ENCODE measurements at regions not wholly inside any gene's neighbourhood (a gene's known extent, or its start where the extent isn't known, plus 50 kb on each side); places are given as distances from the start of the nearest gene placed in this dataset.
A peak's percentile ranks its signal among the peaks of the same experiment; 100 is the strongest.
"Not testable (repeated sequence)": the region's sequence is repeated elsewhere in the genome, so short reads cannot be mapped to it uniquely, and the experiment has no call there.

GRCh38 chr16:88271776-88272175 is 111.0 kb upstream of the ZNF469 start:
- not testable (repeated sequence) for DNase-seq

- DNase-seq, result not testable (repeated sequence)
These were observed 110.3 kb upstream of the ZNF469 start for GRCh38 chr16:88272437-88272836.

DNA sequence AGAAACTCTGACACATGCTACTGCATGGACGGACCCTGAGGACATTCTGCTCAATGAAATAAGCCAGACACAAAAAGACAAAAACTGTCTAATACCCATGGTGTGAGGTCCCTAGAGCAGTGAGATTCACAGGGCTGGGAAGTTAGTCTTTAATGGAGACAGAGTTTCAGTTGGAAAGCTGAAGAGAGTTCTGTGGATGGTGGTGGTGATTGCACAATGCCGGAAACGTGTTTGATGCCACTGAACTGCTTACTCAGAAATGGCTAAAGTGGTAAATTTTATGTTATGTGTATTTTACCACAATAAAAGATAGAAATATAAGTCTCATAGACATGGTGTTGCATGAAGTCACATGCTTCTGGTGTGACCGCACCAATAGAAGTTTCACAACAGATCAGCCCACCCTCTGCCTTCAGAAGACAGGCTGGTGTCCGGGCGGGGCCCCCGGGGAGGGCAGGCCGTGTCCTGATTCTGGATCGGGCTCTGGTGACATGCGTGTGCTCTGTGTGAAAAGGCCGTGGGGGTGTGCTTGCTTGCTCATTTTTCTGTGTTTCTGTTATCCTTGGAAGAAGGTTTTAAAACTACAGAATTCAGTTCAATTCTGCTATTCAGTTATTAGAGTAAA is 108.5 kb upstream of the ZNF469 start:
- not testable (repeated sequence) for DNase-seq

- DNase-seq, result peak in 1 of 3 experiments; percentile 39
These were observed 107.9 kb upstream of the ZNF469 start for GRCh38 chr16:88274847-88275246.

DNA sequence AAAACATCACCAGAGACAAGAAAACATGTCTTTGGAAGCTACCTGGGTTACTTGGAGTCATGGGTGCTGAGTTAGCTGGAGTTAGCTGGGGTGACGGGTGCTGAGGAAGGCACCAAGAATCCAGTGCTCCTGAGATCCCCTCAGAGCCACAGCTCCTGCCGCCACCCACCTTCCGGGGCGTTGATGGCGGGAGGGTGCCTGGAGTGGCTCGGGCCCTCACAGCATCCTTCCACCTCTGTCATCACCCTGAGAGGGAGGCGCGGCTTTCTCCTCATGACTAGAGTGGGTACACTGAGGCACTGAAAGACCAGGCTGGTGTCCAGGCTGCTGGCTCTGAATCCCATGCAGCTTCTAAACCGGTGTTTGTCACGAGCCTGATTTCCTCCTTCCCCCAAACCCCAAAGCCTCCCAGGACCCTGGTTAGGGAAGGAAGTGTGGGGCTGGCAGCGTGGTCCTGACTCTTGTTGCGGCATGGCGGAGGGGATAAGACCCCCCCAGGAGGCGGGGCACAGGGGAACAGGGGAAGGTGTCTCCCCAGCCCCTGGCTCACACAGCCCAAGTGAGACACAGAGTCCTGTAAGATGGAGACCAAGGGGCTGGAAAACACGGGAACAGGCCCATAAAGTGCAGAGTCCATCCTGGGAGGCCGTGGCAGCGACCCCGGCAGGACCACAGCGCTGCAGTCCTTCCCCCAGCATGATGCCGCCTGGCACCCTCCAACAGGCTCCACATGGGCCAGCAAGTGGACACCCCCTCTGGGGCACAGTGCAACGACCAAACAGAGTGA is 107.2 kb upstream of the ZNF469 start:
- DNase-seq, result not testable (repeated sequence)

DNA sequence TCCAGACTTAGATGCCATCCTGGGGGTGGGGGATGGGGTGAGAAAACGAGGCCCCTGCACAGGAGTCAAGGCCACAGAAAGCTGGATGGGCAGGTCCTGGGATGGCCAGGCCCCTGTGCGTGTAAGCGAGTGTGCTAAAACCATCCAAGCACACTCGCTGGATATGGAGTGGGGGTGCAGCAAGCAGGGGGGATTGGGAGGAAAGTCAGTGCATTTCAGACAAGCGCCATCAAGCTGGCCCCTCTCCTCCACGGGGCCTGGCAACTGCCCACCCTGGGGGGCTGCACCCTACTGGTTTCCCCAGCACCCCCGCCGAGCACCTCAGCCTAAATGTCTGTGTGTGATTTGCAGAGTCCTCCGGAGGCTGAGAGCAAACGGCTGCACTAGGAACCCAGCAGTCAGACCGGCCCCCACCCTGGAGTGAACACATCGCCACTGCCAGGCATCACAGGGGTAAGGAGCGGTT is 106.6 kb upstream of the ZNF469 start:
- DNase-seq, result not testable (repeated sequence)

DNA sequence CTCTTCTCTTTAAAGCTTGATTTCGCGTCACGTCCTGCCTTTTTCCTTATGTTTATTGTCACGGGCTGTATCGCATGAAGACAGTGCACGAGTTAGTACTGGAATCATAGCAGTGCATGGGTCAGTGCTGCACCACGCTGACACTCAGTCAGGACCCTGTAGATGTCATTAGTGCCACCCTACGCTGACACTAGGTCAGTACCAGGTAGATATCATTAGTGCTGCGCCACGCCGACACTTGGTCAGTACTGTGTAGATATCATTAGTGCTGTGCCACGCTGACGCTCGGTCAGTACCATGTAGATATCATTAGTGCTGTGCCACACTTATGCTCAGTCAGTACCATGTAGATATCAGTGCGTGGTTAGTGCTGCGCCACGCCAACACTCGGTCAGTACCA is 106.2 kb upstream of the ZNF469 start:
- no peak for DNase-seq

GRCh38 chr16:88279998-88280397 is 102.8 kb upstream of the ZNF469 start:
- DNase-seq, result no peak

DNA sequence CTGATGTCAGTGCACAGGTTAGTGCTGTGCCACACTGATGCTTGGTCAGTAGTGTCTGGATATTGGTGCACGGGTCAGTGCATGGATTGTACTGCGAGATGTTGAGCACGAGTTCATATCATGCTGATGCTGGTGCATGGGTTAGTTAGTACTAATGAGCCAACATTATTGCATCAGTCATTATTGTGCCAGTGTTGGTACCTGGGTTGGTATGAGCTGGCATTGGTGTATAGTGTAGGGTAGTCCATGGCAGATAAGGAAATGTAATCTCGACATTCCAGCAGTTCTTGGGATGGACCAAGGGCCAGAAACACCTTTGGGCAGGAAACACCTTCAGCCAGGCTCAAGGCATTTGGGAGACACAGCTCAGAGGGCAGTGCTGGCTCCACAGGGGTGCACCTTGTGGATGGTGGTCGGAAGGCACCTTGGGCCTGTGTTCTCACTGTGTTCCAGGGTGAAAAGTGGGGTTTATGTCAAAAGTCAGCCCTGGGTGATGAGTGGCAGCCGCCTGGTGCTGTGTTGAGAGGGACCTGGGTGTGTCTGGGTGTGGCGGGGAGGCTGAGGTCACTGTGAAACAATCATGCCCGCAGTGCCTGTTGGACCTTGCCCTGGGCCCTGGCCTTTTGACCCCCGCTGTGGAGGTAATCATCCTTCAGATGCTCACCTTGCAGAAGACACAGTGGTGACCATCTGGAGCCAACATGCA is 100.7 kb upstream of the ZNF469 start:
- DNase-seq, result no peak

DNA sequence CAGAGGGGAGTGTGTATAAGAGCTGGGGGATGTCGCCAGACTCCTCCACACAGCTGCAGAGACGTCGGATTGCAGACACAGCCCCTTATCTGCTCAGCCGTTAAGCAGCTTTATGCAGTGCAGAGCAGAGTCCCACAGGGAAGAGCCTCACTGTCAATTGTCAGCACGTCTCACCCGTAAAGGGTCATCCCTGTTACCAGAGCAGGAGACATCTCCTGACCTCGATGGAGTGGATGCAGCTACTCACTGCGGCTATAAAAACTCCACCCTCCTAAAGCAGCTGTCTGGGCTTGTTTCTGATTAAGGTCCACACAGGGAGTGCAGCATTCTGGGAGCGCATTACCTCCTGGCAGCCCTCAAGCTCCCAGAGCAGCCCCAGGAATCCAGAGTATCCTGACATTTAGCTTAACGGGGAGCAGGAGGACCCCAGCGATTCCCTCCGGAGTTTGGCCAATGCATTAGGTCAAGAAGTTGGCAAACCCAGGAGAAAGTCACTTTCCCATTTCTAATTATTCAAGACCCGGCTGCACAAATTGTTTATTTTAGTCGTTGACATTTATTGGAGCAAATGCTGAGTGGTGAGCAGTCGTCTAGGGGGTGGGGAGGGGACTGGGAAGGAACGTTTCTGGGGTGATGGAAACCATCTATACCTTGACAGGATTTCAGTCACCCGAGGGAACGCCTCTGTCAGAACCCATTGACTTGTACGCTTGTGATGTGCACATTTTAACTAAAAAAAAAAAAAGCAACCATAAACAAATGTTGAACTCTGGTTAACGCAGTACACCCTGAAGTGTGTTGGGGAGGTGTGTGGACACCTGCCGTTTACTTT is 100.0 kb upstream of the ZNF469 start:
- DNase-seq, result peak in 1 of 3 experiments; percentile 24

DNA sequence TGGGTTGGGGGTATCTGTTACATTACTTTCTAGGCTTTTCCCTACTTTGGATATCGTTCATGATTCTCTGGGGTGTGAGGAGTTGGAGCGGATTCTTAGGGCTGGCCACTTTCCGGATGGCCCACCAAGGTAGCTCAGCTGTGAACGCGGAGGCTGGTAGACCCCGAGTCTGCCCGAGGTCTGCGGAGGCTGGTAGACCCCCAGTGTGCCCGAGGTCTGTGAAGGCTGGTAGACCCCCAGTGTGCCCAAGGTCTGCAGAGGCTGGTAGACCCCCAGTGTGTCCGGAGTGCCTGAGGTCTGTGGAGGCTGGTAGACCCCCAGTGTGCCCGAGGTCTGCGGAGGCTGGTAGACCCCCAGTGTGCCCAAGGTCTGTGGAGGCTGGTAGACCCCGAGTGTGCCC is 99.2 kb upstream of the ZNF469 start:
- DNase-seq, result no peak

DNA sequence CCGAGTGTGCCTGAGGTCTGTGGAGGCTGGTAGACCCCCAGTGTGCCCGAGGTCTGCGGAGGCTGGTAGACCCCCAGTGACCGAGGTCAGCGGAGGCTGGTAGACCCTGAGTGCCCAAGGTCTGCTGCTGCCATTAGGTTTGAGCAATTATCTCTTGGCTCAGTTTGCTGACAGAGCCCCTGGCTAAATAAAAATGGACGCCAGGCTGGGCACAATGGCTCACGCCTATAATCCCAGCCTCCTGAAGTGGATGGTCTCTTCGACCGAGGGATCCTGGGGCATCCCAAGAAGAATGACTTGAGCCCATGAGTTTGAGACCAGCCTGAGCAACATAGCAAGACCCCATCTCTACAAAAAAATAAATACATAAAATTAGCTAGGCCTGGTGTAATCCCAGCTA is 98.7 kb upstream of the ZNF469 start:
- DNase-seq, result no peak

DNA sequence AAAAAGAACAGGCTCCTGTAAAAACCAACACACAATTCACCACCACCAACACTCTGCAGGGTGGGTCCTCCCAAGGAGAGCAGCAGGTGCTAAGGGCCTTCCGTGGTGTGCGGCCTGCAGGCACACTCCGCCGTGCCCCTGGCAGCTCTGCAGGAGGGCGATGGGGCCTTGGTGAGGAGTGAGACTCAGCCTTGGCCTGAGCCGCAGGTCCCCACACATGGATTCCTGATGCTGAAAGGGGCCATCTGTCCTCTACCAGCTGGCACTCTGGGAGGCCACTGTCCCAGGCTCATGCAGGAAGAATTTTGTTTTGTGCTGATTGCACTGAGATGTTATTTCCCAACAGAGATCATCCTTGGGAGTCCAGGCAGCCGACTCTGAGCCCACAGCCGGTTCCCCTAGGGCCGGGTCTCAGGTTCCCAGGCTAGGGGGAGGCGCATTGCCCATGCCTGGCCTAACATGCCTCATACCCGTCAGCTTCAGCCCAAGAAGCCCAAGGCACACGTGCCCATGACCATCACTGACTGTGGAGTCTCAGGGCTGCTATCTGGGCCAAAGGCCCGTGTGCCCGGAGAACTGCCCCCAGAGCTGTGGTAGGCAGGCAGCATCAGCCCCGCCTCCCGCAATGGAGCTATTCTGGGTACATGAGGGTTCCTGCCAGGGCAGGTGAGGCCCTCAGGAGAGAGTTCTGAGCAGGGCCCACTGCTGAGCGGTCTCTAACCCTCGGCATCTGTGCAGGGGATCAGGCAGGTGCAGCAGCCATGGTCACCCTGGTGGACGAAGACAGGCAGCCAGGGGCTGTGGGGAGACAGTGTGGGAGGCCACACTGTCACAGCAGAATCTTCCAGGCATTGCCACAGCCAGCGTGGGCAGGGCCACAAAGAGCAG is 97.9 kb upstream of the ZNF469 start:
- no peak for DNase-seq

- DNase-seq, result no peak
These were observed 97.3 kb upstream of the ZNF469 start for GRCh38 chr16:88285514-88285822.

DNA sequence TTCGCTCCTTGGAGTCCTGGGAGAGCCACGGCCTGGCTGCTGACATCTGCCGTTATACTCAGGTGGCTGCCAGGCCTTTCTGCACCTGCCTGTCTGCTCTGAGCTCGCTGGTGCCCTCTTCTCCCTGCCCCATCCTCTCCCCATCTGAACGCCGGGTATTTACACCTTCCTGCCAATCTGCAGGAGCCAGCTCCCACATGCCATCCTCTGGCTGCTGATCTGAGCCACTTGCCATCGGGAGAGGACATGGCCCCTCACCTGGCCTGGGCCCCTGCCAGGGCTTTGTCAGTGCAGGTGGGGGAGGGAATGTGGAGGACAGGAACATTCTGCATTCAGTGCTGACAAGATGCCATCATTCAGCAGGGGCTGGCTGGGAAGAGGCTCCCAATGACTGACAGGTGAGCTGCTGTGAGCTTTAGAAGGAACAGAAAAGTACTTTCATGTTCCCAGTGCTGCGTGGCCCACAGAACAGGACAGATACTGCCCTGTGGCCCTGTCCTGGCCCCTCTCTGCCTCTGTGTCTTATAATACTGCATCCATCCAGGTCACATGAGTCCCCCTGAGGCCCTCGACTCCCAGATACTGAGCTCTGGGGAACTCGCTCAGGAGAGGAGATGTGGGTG is 96.3 kb upstream of the ZNF469 start:
- DNase-seq, result no peak

- DNase-seq, result peak in 1 of 3 experiments; percentile 2
These were observed 95.5 kb upstream of the ZNF469 start for GRCh38 chr16:88287219-88287618.

DNA sequence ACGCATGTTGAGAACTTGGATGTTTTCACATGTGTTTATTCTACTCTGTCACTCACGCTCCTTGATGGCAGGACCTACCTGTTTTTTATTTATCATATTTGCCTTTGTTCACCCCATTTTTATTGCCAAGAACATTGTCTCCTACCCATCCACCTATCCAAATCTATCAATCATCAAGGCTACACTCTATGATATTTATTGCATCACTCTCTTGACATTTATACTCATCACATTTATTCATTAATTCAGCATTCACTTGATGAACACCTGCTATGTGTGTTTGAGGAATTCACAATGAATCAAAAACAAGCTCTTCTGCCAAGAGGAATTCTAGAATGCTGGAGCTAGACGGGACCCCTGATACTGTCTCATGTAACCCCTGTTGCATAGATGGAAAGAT is 94.5 kb upstream of the ZNF469 start:
- no peak for DNase-seq

DNA sequence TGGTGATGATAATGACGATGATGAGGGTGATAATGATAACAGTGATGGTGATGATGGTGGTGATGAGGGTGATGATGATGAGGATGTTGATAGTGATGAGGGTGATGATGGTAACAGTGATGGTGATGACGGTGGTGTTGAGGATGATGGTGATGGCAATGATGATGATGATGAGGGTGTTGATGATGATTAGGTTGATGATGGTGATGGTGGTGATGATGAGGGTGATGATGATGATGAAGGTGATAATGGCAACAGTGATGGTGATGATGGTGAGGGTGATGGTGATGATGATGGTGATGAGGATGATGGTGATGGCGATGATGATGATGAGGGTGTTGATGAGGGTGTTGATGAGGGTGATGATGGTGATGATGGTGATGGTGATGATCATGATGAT is 93.8 kb upstream of the ZNF469 start:
- no peak for DNase-seq

DNA sequence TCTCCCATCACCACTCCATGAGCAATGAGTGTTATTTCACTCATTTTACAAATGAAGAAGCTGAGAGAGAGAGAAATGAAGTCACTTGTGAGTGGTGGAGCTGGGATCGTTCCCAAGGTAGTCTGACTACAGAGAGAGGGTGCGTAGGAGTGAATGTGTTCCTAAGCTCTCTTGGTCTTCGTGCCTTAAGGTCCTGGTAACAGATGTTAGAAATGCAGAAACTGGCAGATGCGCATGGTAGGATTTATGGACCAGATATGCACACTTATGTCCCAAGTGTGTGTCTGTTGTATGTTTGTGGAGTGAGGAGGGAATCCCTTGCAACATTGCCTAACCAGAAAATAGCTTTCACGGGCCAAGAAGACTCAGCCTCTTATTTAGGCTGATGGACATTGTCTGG is 93.2 kb upstream of the ZNF469 start:
- DNase-seq, result no peak

DNA sequence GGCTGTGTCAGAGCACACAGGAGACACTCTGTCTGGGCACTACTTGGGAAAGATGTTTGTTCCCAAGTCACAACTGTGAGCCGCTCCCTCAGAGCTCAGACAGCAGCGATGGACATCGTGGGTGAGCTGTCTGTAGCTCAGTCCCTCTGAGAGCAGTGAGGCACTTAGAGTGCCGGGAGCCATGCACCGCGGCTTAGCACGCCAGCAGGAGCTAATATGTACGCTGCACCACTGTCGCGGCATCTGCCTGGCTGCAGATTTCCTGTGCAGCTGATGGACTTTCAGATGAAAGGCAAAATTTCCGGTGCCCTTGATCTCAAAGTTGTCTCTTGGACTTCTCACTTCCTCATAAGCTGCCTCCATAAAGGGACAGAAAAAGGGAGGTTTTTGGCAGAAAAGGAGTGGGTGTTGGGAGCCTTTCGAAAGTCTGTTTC is 92.8 kb upstream of the ZNF469 start:
- no peak for DNase-seq
